ENCODE measurements at regions not wholly inside any gene's neighbourhood (a gene's known extent, or its start where the extent isn't known, plus 50 kb on each side); places are given as distances from the start of the nearest gene placed in this dataset.

- TF ChIP-seq, protein P1, sequence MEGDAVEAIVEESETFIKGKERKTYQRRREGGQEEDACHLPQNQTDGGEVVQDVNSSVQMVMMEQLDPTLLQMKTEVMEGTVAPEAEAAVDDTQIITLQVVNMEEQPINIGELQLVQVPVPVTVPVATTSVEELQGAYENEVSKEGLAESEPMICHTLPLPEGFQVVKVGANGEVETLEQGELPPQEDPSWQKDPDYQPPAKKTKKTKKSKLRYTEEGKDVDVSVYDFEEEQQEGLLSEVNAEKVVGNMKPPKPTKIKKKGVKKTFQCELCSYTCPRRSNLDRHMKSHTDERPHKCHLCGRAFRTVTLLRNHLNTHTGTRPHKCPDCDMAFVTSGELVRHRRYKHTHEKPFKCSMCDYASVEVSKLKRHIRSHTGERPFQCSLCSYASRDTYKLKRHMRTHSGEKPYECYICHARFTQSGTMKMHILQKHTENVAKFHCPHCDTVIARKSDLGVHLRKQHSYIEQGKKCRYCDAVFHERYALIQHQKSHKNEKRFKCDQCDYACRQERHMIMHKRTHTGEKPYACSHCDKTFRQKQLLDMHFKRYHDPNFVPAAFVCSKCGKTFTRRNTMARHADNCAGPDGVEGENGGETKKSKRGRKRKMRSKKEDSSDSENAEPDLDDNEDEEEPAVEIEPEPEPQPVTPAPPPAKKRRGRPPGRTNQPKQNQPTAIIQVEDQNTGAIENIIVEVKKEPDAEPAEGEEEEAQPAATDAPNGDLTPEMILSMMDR (IDR thresholded peaks at IDR 0.05): no peak
- TF ChIP-seq EZH2 (IDR thresholded peaks at IDR 0.05; ENCODE audit: borderline replicate concordance, insufficient read depth, low read depth, low read length, poor library complexity, severe bottlenecking): no peak
Measured at GRCh38 chr17:34452769-34453168, 89.7 kb upstream of the CCL1 start.
